K562 (cell line): ENCODE measurements at regions not wholly inside any gene's neighbourhood (a gene's known extent, or its start where the extent isn't known, plus 50 kb on each side); places are given as distances from the start of the nearest gene placed in this dataset.

Experiments used
- ATAC-seq: fragments of 200-7000 bp; cut with Tn5 transposase; 3 replicates; pipeline ENCODE4 v1.9.1; 2020; ENCODE audit warnings: moderate library complexity
- BruUV-seq: library from RNA; stranded (reverse); fragments of 400-500 nt; replicated peaks from 2 replicates; lab custom pipeline; 2021; lab: Mats Ljungman, UMichigan
- CTCF ChIA-PET: fragments of 300-600 bp; formaldehyde crosslinking; extraction: SDS; loops from one replicate; lab custom pipeline; 2021; ENCODE audit warnings: low intra/inter-chr PET ratio; lab: Yijun Ruan, JAX
- POLR2A ChIA-PET: fragments of 300-600, 350-650 bp; sonication (Branson Sonifier 250); formaldehyde crosslinking; extraction: SDS; loops from one replicate; lab custom pipeline; 2021; ENCODE audit warnings: antibody characterized with exemption, inconsistent platforms; lab: Yijun Ruan, JAX
- DNase-seq, 4 experiments: peaks; one replicate each; pipeline versions ENCODE4 v3.0.0 to v3.0.0-alpha.2; 2011 to 2018; ENCODE audit warnings: low spot score in 3 of 4, mixed read lengths in 3 of 4; ENCODE audit errors: extremely low read depth in 1 of 4
- FAIRE-seq: peaks from 2 replicates; lab custom pipeline; 2011; peaks lifted over from hg19 to GRCh38; lab: Jason Lieb, UNC
- H2AFZ ChIP-seq: 2 replicates; pipeline ENCODE4 v1.6.0; 2011; ENCODE audit warnings: low read depth, low read length, control low read depth, inconsistent platforms
- H3K27ac ChIP-seq: fragments of 200-600 bp; 3 replicates; pipeline ENCODE4 v1.8.0; 2011; ENCODE audit warnings: low read depth, mild to moderate bottlenecking, control low read depth, inconsistent platforms, low read length, moderate library complexity, mixed read lengths; ENCODE audit errors: extremely low read depth
- H3K27me3 ChIP-seq, 2 experiments: fragments of 300-600 bp in 1 of 2; 2 replicates in 1 of 2; 3 replicates in 1 of 2; pipeline versions ENCODE4 v1.6.0 to v1.8.0; 2011; ENCODE audit warnings: inconsistent platforms in 2 of 2, low read length in 2 of 2, mild to moderate bottlenecking in 1 of 2, mixed read lengths in 1 of 2, moderate library complexity in 1 of 2; ENCODE audit not compliant: control insufficient read depth in 2 of 2, insufficient read depth in 2 of 2
- H3K36me3 ChIP-seq: fragments of 300-600 bp; 3 replicates; pipeline ENCODE4 v1.8.0; 2011; ENCODE audit warnings: mild to moderate bottlenecking, low read length, inconsistent platforms; ENCODE audit not compliant: control insufficient read depth, insufficient read depth
- H3K4me1 ChIP-seq, 2 experiments: fragments of 200-600 bp in 1 of 2; replicated peaks in 1 of 2; 2 replicates in 1 of 2; 3 replicates in 1 of 2; pipeline versions ENCODE4 v1.5.1 to v1.8.0; 2011; ENCODE audit warnings: inconsistent platforms in 2 of 2, low read length in 2 of 2, mild to moderate bottlenecking in 1 of 2, mixed read lengths in 1 of 2, moderate library complexity in 1 of 2; ENCODE audit not compliant: control insufficient read depth in 2 of 2, insufficient read depth in 2 of 2
- H3K4me2 ChIP-seq: 2 replicates; pipeline ENCODE4 v1.6.1; 2011; ENCODE audit warnings: low read length, control low read depth, inconsistent platforms, mixed read lengths; ENCODE audit not compliant: insufficient read depth
- H3K4me3 ChIP-seq: fragments of 200-600 bp; sonication (generic), shearing (Covaris generic); 2 replicates; pipeline ENCODE4 v1.5.1; 2016; ENCODE audit warnings: control low read depth, inconsistent platforms
- H3K79me2 ChIP-seq: fragments of 200-600 bp; 3 replicates; pipeline ENCODE4 v1.8.0; 2011; ENCODE audit warnings: low read length, inconsistent platforms; ENCODE audit not compliant: control insufficient read depth, insufficient read depth
- H3K9ac ChIP-seq, 2 experiments: 2 replicates each; pipeline versions ENCODE4 v1.6.0 to v1.6.1; 2011; ENCODE audit warnings: low read depth in 2 of 2, low read length in 2 of 2, control low read depth in 1 of 2, inconsistent platforms in 1 of 2, mild to moderate bottlenecking in 1 of 2, mixed read lengths in 1 of 2; ENCODE audit not compliant: insufficient read depth in 1 of 2
- H3K9me1 ChIP-seq: one replicate; pipeline ENCODE4 v1.6.0; 2011; ENCODE audit warnings: inconsistent platforms, mild to moderate bottlenecking, low read length, moderate library complexity; ENCODE audit not compliant: control insufficient read depth, insufficient read depth
- H3K9me3 ChIP-seq: replicated peaks from 2 replicates; pipeline ENCODE4 v1.5.1; 2011; ENCODE audit warnings: low read depth, low read length, inconsistent platforms; ENCODE audit not compliant: control insufficient read depth, insufficient read depth
- H4K20me1 ChIP-seq: replicated peaks from 2 replicates; pipeline ENCODE4 v1.6.1; 2011; ENCODE audit warnings: low read length, inconsistent platforms, mixed read lengths; ENCODE audit not compliant: control insufficient read depth, insufficient read depth
- ARID1B ChIP-seq: fragments of 450-650 bp; IDR thresholded peaks from 2 replicates; pipeline ENCODE4 v1.6.1; 2016; ENCODE audit warnings: antibody characterized with exemption, mild to moderate bottlenecking, inconsistent platforms
- CREB1 ChIP-seq, 2 experiments: sonication (generic) in 1 of 2; formaldehyde crosslinking in 1 of 2; IDR thresholded peaks; 2 replicates each; pipeline versions ENCODE4 v1.6.1 to v1.8.0; 2012 to 2022; ENCODE audit warnings: inconsistent platforms in 1 of 2, mild to moderate bottlenecking in 1 of 2, missing genetic modification reagents in 1 of 2, moderate library complexity in 1 of 2
- CTCFL ChIP-seq: IDR thresholded peaks from 2 replicates; pipeline ENCODE4 v1.6.1; 2011; ENCODE audit warnings: borderline replicate concordance, low read depth, mild to moderate bottlenecking, moderate library complexity, low read length; ENCODE audit not compliant: insufficient read depth, poor library complexity, severe bottlenecking
- DDX20 ChIP-seq: fragments of 450-650 bp; IDR thresholded peaks from 2 replicates; pipeline ENCODE4 v1.6.1; 2016; ENCODE audit warnings: missing genetic modification characterization, low read depth, mild to moderate bottlenecking, missing compliant biosample characterization, moderate library complexity
- GATAD2A ChIP-seq: fragments of 450-650 bp; IDR thresholded peaks from 2 replicates; pipeline ENCODE4 v1.6.1; 2017
- KAT7 ChIP-seq: sonication (generic); formaldehyde crosslinking; IDR thresholded peaks from 2 replicates; pipeline ENCODE4 v1.8.0; 2022; ENCODE audit warnings: missing genetic modification reagents, mild to moderate bottlenecking, borderline replicate concordance
- RBM17 ChIP-seq: fragments of 200-400 bp; formaldehyde crosslinking; IDR thresholded peaks from 2 replicates; pipeline ENCODE4 v1.6.1; 2017; ENCODE audit warnings: low read depth, mild to moderate bottlenecking, low read length, borderline replicate concordance
- RFX1 ChIP-seq: fragments of 450-650 bp; IDR thresholded peaks from 2 replicates; pipeline ENCODE4 v1.6.1; 2016; ENCODE audit warnings: mild to moderate bottlenecking, moderate library complexity
- RFX7 ChIP-seq: fragments of 250-450 bp; sonication (Bioruptor Pico); IDR thresholded peaks from 2 replicates; pipeline ENCODE4 v1.5.1; 2021; ENCODE audit warnings: mild to moderate bottlenecking
- SMARCA4 ChIP-seq: fragments of 450-650 bp; IDR thresholded peaks from 2 replicates; pipeline ENCODE4 v1.6.1; 2016
- TCF7 ChIP-seq: sonication (generic); IDR thresholded peaks from 2 replicates; pipeline ENCODE4 v1.6.1; 2016; ENCODE audit warnings: antibody characterized with exemption, borderline replicate concordance
- ZNF764 ChIP-seq: fragments of 250-450 bp; sonication (Bioruptor Pico); IDR thresholded peaks from 2 replicates; pipeline ENCODE4 v1.4.0; 2020; ENCODE audit warnings: low read depth, mild to moderate bottlenecking, moderate library complexity
- ZNF77 ChIP-seq: fragments of 250-450 bp; sonication (Bioruptor Pico); IDR thresholded peaks from 2 replicates; pipeline ENCODE4 v1.5.0; 2020
- WGBS: fragments of 100-300 bp; shearing (Covaris generic); methylation state at CpG from one replicate; pipeline ENCODE4 v1.1.6; 2016; ENCODE audit warnings: low coverage, mixed read lengths; ENCODE audit not compliant: insufficient coverage; ENCODE audit errors: missing lambda C conversion rate; 5-methylcytosine and 5-hydroxymethylcytosine counted together
- in situ Hi-C: fragments of 300-500 bp; cut with MboI; formaldehyde crosslinking; loops from 4 replicates; pipeline ENCODE4 v1.15.0; 2018; ENCODE audit warnings: inconsistent platforms, mixed read lengths
- intact Hi-C: fragments of 100-400 bp; cut with micrococcal nuclease; formaldehyde crosslinking; loops from 2 replicates; pipeline ENCODE4 v1.14.2; 2022
- TF ChIP-seq, protein P1 (sequence below): fragments of 450-650 bp; IDR thresholded peaks from 2 replicates; pipeline ENCODE4 v1.6.1; 2016
- TF ChIP-seq, protein P2 (sequence below): fragments of 450-650 bp; IDR thresholded peaks from 2 replicates; pipeline ENCODE4 v1.7.1; 2018; ENCODE audit warnings: mild to moderate bottlenecking, low read depth; ENCODE audit not compliant: partially characterized antibody

GRCh38 chrX:30961387-30962174 lies 72.5 kb upstream of the TAB3 start:
- no TSS peak for BruUV-seq
- no peak for ATAC-seq
- H3K27me3 ChIP-seq: no peaks in the 10 kb centered on the region; a peak in 1 of 5 replicates

More at GRCh38 chrX:30961387-30962174, 72.5 kb upstream of the TAB3 start:
- Histone ChIP-seq H4K20me1 (no peaks in the 10 kb centered on the region), H2AFZ (no peak overlapping the region), H3K4me3 (no peak overlapping the region), H3K36me3 (no peaks in the 10 kb centered on the region), H3K4me1 (no peaks in the 10 kb centered on the region), H3K9me1 (no peaks in the 10 kb centered on the region), H3K79me2 (no peaks in the 10 kb centered on the region), H3K4me2 (no peak overlapping the region), H3K27ac (no peak overlapping the region), H3K9ac (no peak overlapping the region), H3K9me3 (no peaks in the 10 kb centered on the region)
- TF ChIP-seq, protein P1, sequence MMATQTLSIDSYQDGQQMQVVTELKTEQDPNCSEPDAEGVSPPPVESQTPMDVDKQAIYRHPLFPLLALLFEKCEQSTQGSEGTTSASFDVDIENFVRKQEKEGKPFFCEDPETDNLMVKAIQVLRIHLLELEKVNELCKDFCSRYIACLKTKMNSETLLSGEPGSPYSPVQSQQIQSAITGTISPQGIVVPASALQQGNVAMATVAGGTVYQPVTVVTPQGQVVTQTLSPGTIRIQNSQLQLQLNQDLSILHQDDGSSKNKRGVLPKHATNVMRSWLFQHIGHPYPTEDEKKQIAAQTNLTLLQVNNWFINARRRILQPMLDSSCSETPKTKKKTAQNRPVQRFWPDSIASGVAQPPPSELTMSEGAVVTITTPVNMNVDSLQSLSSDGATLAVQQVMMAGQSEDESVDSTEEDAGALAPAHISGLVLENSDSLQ: no peak
- TF ChIP-seq, protein P2, sequence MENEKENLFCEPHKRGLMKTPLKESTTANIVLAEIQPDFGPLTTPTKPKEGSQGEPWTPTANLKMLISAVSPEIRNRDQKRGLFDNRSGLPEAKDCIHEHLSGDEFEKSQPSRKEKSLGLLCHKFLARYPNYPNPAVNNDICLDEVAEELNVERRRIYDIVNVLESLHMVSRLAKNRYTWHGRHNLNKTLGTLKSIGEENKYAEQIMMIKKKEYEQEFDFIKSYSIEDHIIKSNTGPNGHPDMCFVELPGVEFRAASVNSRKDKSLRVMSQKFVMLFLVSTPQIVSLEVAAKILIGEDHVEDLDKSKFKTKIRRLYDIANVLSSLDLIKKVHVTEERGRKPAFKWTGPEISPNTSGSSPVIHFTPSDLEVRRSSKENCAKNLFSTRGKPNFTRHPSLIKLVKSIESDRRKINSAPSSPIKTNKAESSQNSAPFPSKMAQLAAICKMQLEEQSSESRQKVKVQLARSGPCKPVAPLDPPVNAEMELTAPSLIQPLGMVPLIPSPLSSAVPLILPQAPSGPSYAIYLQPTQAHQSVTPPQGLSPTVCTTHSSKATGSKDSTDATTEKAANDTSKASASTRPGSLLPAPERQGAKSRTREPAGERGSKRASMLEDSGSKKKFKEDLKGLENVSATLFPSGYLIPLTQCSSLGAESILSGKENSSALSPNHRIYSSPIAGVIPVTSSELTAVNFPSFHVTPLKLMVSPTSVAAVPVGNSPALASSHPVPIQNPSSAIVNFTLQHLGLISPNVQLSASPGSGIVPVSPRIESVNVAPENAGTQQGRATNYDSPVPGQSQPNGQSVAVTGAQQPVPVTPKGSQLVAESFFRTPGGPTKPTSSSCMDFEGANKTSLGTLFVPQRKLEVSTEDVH: no peak
- TF ChIP-seq GATAD2A (no peak), SMARCA4 (no peak), DDX20 (no peak), KAT7 (CRISPR knock-in tag) (no peak), ARID1B (no peak), RBM17 (no peak), ZNF764 (CRISPR knock-in tag) (no peak), RFX1 (no peak), ZNF77 (CRISPR knock-in tag) (no peak), CTCFL (no peak), CREB1 (IDR thresholded peaks at IDR 0.05) (no peak), CREB1 (CRISPR knock-in tag; IDR thresholded peaks at IDR 0.05) (no peak), TCF7 (no peak), RFX7 (CRISPR knock-in tag) (no peak)
- CTCF ChIA-PET: no interaction called here
- DNase-seq (no peak), FAIRE-seq (no peak)
- POLR2A ChIA-PET: no interaction called here
- 6% methylated on average over 2 of the region's 2 CpGs for WGBS
- intact Hi-C loops: no loop called here
- in situ Hi-C loops: no loop called here
